ENCODE measurements at regions not wholly inside any gene's neighbourhood (a gene's known extent, or its start where the extent isn't known, plus 50 kb on each side); places are given as distances from the start of the nearest gene placed in this dataset.

- no peaks in the 10 kb centered on the region for H3K79me2 ChIP-seq (ENCODE audit: low read depth)
- no peak overlapping the region for H3K4me2 ChIP-seq
- no peak overlapping the region for H3K9ac ChIP-seq
- peaks cover 8% of the 10 kb centered on the region for H3K9me3 Mint-ChIP-seq
- no peaks in the 10 kb centered on the region for H3K4me1 ChIP-seq
- H3K9me3 ChIP-seq (ENCODE audit: low read depth): peaks cover 2% of the 10 kb centered on the region
- H4K20me1 ChIP-seq (ENCODE audit: low read depth): no peaks in the 10 kb centered on the region
- no peak overlapping the region for H3K4me3 ChIP-seq
- no peak overlapping the region for H2AFZ ChIP-seq (replicated peaks)
- no peak overlapping the region for H3K27ac Mint-ChIP-seq
- peaks cover 3% of the 10 kb centered on the region for H3K36me3 ChIP-seq
- no peaks in the 10 kb centered on the region for H3F3A ChIP-seq (ENCODE audit: low read depth)
- H3K4me3 Mint-ChIP-seq: no peak overlapping the region
- H3K36me3 Mint-ChIP-seq: peaks cover 2% of the 10 kb centered on the region
- no peak for DNase-seq (ENCODE audit: low spot score)
- H3K27me3 ChIP-seq: no peaks in the 10 kb centered on the region
- no peak for TF ChIP-seq EZH2phosphoT487 (IDR thresholded peaks at IDR 0.05)
- TF ChIP-seq, protein P1, sequence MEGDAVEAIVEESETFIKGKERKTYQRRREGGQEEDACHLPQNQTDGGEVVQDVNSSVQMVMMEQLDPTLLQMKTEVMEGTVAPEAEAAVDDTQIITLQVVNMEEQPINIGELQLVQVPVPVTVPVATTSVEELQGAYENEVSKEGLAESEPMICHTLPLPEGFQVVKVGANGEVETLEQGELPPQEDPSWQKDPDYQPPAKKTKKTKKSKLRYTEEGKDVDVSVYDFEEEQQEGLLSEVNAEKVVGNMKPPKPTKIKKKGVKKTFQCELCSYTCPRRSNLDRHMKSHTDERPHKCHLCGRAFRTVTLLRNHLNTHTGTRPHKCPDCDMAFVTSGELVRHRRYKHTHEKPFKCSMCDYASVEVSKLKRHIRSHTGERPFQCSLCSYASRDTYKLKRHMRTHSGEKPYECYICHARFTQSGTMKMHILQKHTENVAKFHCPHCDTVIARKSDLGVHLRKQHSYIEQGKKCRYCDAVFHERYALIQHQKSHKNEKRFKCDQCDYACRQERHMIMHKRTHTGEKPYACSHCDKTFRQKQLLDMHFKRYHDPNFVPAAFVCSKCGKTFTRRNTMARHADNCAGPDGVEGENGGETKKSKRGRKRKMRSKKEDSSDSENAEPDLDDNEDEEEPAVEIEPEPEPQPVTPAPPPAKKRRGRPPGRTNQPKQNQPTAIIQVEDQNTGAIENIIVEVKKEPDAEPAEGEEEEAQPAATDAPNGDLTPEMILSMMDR (IDR thresholded peaks at IDR 0.05): no peak
- no peaks in the 10 kb centered on the region for H3K4me1 Mint-ChIP-seq
- no peak overlapping the region for H3K27ac ChIP-seq
- no peaks in the 10 kb centered on the region for H3K27me3 Mint-ChIP-seq (ENCODE audit: insufficient read depth, low read depth)
These were observed 173.5 kb upstream of the MEX3C start for GRCh38 chr18:51370996-51371395.

DNA sequence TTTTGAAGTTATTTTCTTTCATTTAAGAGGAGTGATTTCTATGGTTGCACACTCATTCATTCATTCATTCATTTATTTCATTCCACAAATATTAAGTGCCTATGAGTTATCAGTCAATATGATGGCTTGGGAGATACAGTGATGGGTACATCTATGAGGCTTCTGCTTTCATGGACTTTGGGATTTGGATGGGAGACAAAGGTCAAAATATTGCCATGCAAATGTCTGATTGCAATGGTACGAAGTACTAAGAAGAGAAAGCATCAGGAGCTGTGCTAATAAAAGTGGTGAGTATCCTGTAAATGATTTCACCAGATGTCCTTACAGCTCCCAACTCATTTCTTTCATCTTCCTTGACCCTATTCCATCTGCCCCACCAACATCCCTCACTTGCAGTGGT, 174.4 kb upstream of the MEX3C start:
- Mint-ChIP-seq H3K27ac (no peak overlapping the region), H3K27me3 (ENCODE audit: insufficient read depth, low read depth) (no peaks in the 10 kb centered on the region), H3K4me1 (no peaks in the 10 kb centered on the region), H3K4me3 (no peak overlapping the region), H3K36me3 (peaks cover 2% of the 10 kb centered on the region), H3K9me3 (peaks cover 8% of the 10 kb centered on the region)
- no peak overlapping the region for H3K27ac ChIP-seq
- H3K4me1 ChIP-seq: no peaks in the 10 kb centered on the region
- DNase-seq (ENCODE audit: low spot score): no peak
- TF ChIP-seq EZH2 (IDR thresholded peaks at IDR 0.05) (no peak), EZH2phosphoT487 (IDR thresholded peaks at IDR 0.05) (no peak)
- TF ChIP-seq, protein P1 (IDR thresholded peaks at IDR 0.05): no peak
- no peak overlapping the region for H3K9ac ChIP-seq
- H3K79me2 ChIP-seq (ENCODE audit: low read depth): no peaks in the 10 kb centered on the region
- H3K36me3 ChIP-seq: peaks cover 3% of the 10 kb centered on the region
- H3K27me3 ChIP-seq: no peaks in the 10 kb centered on the region
- no peak overlapping the region for H2AFZ ChIP-seq (replicated peaks)
- H3F3A ChIP-seq (ENCODE audit: low read depth): no peaks in the 10 kb centered on the region
- no peak overlapping the region for H3K4me3 ChIP-seq
- H3K4me2 ChIP-seq: no peak overlapping the region
- peaks cover 2% of the 10 kb centered on the region for H3K9me3 ChIP-seq (ENCODE audit: low read depth)
- no peaks in the 10 kb centered on the region for H4K20me1 ChIP-seq (ENCODE audit: low read depth)

DNA sequence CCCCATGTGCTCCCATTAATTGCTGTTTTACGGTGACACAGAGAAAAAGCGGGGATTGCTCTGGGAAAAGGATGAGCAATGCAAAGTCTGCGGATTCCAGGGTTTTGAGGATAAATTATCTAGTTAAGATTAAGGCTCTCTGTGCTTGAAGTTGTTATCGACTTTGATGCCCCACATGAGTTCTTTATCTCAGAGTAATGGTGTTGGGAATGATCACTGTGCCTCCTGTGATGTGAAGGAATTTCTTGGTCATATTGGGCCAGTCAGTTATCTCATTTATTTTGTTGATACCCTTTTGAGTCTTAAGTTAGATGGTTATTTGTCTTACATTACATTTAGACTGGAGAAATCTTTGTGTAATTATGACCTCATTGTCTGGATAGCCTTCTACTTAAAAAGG, 184.6 kb upstream of the MEX3C start:
- no peak for DNase-seq (ENCODE audit: low spot score)
- no peaks in the 10 kb centered on the region for H3K36me3 ChIP-seq
- Mint-ChIP-seq H3K4me3 (no peak overlapping the region), H3K4me1 (no peaks in the 10 kb centered on the region), H3K9me3 (no peaks in the 10 kb centered on the region), H3K27ac (no peak overlapping the region), H3K36me3 (no peaks in the 10 kb centered on the region), H3K27me3 (ENCODE audit: insufficient read depth, low read depth) (no peaks in the 10 kb centered on the region)
- no peaks in the 10 kb centered on the region for H3F3A ChIP-seq (ENCODE audit: low read depth)
- no peaks in the 10 kb centered on the region for H3K9me3 ChIP-seq (ENCODE audit: low read depth)
- H3K9ac ChIP-seq: no peak overlapping the region
- H3K4me1 ChIP-seq: no peaks in the 10 kb centered on the region
- no peak overlapping the region for H3K4me2 ChIP-seq
- H3K79me2 ChIP-seq (ENCODE audit: low read depth): no peaks in the 10 kb centered on the region
- H2AFZ ChIP-seq (replicated peaks): no peak overlapping the region
- H3K4me3 ChIP-seq: no peak overlapping the region
- H4K20me1 ChIP-seq (ENCODE audit: low read depth): no peaks in the 10 kb centered on the region
- no peaks in the 10 kb centered on the region for H3K27me3 ChIP-seq
- TF ChIP-seq EZH2 (IDR thresholded peaks at IDR 0.05) (no peak), EZH2phosphoT487 (IDR thresholded peaks at IDR 0.05) (no peak)
- TF ChIP-seq, protein P1 (IDR thresholded peaks at IDR 0.05): no peak
- H3K27ac ChIP-seq: no peak overlapping the region

- H3K36me3 ChIP-seq: no peaks in the 10 kb centered on the region
- TF ChIP-seq EZH2 (IDR thresholded peaks at IDR 0.05) (no peak), EZH2phosphoT487 (IDR thresholded peaks at IDR 0.05) (no peak)
- TF ChIP-seq, protein P1 (IDR thresholded peaks at IDR 0.05): no peak
- Mint-ChIP-seq H3K4me3 (no peak overlapping the region), H3K27ac (no peak overlapping the region), H3K4me1 (no peaks in the 10 kb centered on the region), H3K9me3 (no peaks in the 10 kb centered on the region), H3K27me3 (ENCODE audit: insufficient read depth, low read depth) (no peaks in the 10 kb centered on the region), H3K36me3 (no peaks in the 10 kb centered on the region)
- H3K9ac ChIP-seq: no peak overlapping the region
- no peak overlapping the region for H3K27ac ChIP-seq
- no peak overlapping the region for H3K4me3 ChIP-seq
- no peaks in the 10 kb centered on the region for H4K20me1 ChIP-seq (ENCODE audit: low read depth)
- no peaks in the 10 kb centered on the region for H3K9me3 ChIP-seq (ENCODE audit: low read depth)
- no peak for DNase-seq (ENCODE audit: low spot score)
- no peak overlapping the region for H2AFZ ChIP-seq (replicated peaks)
- H3K4me1 ChIP-seq: no peaks in the 10 kb centered on the region
- H3K4me2 ChIP-seq: no peak overlapping the region
- H3F3A ChIP-seq (ENCODE audit: low read depth): no peaks in the 10 kb centered on the region
- no peaks in the 10 kb centered on the region for H3K27me3 ChIP-seq
- no peaks in the 10 kb centered on the region for H3K79me2 ChIP-seq (ENCODE audit: low read depth)
These were observed 185.6 kb upstream of the MEX3C start for GRCh38 chr18:51383116-51383515.

All from neural progenitor cell (in vitro differentiated cells).